ENCODE measurements at regions not wholly inside any gene's neighbourhood (a gene's known extent, or its start where the extent isn't known, plus 50 kb on each side); places are given as distances from the start of the nearest gene placed in this dataset.

DNA sequence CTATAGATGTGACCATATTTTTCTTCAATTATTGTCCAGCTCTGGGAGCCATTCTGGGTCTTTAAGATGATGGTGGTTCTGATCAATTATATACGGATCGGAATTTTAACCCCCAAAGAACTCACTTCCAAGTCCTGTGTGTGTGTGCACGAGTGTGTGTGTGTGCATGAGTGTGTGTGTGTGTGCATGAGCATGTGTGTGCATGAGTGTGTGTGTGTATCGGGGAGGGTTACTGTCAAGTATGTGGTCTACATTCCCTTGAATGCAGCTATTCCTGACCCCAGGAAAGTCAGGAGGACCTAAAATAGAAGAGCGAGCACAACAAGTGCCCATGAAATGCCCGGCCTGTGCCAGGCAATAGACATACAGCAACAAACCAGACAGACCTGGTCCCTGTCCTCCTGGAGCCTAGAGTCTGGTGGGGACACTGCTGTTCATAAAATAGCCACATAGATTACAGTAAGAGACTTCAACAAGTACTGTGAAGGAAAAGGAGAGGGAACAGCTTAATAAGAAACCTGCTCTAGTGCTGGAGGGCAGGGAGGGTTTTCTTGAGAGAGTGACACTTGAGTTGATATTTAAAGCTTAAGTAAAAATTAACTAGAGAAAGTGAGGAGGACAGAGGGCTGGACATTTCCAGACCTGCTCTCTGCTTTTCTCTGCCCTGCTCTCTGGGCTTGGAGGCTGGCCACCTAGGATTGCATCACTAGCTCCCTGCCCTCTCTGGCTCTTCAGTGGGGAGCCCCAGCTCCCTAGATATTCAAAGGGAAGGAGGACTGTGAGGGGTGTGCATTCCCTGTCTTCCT is 66.1 kb upstream of the SPON1 start:
- Histone ChIP-seq H3K27me3 (no peaks in the 10 kb centered on the region), H3K4me1 (no peaks in the 10 kb centered on the region), H3K9me3 (no peaks in the 10 kb centered on the region), H3K36me3 (no peaks in the 10 kb centered on the region), H3K4me3 (ENCODE audit: low read depth, low read length) (no peak overlapping the region)
- TF ChIP-seq, protein P1, sequence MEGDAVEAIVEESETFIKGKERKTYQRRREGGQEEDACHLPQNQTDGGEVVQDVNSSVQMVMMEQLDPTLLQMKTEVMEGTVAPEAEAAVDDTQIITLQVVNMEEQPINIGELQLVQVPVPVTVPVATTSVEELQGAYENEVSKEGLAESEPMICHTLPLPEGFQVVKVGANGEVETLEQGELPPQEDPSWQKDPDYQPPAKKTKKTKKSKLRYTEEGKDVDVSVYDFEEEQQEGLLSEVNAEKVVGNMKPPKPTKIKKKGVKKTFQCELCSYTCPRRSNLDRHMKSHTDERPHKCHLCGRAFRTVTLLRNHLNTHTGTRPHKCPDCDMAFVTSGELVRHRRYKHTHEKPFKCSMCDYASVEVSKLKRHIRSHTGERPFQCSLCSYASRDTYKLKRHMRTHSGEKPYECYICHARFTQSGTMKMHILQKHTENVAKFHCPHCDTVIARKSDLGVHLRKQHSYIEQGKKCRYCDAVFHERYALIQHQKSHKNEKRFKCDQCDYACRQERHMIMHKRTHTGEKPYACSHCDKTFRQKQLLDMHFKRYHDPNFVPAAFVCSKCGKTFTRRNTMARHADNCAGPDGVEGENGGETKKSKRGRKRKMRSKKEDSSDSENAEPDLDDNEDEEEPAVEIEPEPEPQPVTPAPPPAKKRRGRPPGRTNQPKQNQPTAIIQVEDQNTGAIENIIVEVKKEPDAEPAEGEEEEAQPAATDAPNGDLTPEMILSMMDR (IDR thresholded peaks at IDR 0.05; ENCODE audit: low read depth, low read length), result no peak
- DNase-seq, result no peak

DNA sequence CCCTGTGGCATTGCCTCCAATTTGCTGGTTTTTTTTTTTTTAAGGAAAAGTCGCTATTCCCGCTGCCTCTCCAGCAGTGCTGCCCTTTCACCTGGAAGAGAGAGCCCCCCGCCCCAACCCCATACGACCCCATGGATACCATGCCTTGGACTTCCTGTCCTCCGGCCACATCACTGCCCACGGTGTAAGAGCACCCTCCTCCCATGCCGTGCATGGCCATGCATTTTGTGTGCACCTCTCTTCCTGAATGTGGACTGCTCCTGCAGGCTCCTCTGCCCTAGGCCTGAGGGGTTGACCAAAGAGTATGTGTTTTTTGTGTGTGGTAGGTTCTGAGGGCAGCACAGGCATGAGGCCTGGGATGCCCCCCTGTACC is 65.6 kb upstream of the SPON1 start:
- H3K4me1 ChIP-seq, result no peaks in the 10 kb centered on the region
- no peaks in the 10 kb centered on the region for H3K36me3 ChIP-seq
- DNase-seq, result no peak
- no peaks in the 10 kb centered on the region for H3K27me3 ChIP-seq
- no peak overlapping the region for H3K4me3 ChIP-seq (ENCODE audit: low read depth, low read length)
- no peaks in the 10 kb centered on the region for H3K9me3 ChIP-seq
- TF ChIP-seq, protein P1 (IDR thresholded peaks at IDR 0.05; ENCODE audit: low read depth, low read length), result no peak

DNA sequence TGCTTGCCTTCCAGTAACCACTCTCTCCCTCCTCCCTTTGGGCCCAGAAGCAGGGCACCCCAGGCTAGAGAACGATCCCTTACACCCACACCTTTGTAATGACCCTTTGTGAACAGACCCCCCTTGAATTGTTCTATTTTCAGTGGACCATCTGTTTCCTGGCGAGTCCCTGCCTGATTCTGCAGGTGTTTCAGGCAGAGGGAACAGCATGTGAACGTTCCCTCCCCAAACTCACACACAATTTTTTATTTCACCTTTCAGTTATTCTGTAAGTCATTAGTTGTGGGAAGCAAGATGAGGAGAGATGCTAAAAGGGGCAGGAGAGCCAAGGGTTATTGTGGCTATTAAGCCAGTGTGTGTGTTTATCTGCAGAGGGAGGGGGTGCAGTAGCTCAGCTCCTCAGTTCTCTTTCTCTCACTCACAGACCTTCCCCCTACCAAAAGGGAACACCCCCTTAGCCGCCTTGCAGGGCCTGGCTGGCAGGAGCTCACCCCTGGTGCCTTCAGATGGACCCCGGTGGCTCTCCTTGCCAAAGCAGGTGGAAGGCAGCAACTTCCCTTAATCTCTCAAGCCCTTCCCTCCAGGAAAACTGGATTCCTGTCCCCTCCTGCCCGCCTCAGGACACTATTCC is 64.8 kb upstream of the SPON1 start:
- no peaks in the 10 kb centered on the region for H3K27me3 ChIP-seq
- H3K36me3 ChIP-seq, result no peaks in the 10 kb centered on the region
- no peak for DNase-seq
- no peak overlapping the region for H3K4me3 ChIP-seq (ENCODE audit: low read depth, low read length)
- H3K9me3 ChIP-seq, result no peaks in the 10 kb centered on the region
- H3K4me1 ChIP-seq, result no peaks in the 10 kb centered on the region
- TF ChIP-seq, protein P1 (IDR thresholded peaks at IDR 0.05; ENCODE audit: low read depth, low read length), result no peak

DNA sequence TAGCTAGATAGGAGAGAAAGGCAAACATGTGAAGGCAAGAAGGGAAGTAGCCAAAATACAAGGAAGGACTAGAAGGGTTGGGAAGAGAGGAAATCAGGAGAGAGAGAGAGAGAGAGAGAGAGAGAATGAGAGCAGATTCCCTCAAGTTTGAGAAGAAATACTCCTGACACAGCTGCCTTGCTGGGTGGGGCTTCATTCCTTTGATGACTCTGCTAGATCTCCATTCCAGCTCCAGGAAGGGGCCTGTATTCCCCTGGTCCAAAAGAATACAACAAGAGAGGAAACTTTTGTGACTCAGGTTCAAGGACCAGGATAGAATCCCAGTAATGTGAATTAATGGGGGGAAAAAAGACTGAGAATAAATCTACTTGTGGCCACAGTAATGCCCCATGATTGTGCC is 62.9 kb upstream of the SPON1 start:
- no peaks in the 10 kb centered on the region for H3K36me3 ChIP-seq
- H3K27me3 ChIP-seq, result no peaks in the 10 kb centered on the region
- H3K4me3 ChIP-seq (ENCODE audit: low read depth, low read length), result no peak overlapping the region
- no peak for DNase-seq
- no peaks in the 10 kb centered on the region for H3K9me3 ChIP-seq
- H3K4me1 ChIP-seq, result no peaks in the 10 kb centered on the region
- TF ChIP-seq, protein P1 (IDR thresholded peaks at IDR 0.05; ENCODE audit: low read depth, low read length), result no peak

DNA sequence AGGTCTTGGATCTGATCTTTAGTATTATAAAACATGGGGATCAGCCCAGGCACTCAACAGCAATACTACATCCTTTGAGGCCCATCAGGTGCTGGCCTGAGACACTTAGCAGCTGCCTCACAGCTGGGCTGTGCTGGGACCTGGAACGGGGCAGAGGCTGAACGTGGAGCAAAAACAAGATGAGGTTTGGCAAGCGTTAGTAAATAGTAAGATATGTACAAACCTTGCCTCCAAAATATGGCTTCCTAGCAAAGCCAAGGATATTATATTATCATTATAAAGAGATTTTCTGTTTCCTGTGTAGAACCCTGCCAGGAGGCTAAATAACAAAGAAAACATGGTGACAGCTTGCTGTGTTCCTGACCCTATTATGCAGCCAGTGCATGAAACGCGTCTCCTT is 60.0 kb upstream of the SPON1 start:
- Histone ChIP-seq H3K27me3 (no peaks in the 10 kb centered on the region), H3K9me3 (no peaks in the 10 kb centered on the region)
- TF ChIP-seq, protein P1 (IDR thresholded peaks at IDR 0.05; ENCODE audit: low read depth, low read length), result no peak

DNA sequence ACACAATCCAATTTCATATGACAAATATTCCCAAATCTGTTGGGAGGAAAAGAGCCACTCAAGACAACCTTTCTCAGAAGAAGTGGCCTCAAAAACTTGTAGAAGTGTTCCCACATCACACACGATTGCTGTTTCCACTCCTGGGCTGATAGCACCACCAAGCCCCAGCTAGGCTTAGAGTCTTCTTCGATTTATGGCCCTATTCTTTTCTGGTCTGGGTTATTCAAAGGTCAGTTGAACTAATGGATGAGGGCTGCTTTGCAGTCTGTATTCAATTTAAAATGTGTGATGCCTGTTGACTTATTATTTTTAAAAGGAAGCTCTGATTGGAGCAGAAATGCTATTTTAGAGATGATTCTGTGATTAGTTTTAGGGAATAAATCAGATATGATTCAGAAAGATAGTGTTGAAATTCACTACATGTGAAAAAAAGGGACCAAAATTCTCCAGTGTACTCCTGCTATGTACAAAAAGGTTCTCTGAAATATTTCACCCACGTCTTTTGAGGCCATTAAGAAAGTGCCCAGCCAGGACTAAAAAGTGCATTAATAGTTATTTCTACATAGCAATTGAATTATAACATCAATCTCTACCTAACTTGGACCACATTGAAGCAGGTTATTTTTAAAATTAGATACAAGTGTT is 57.3 kb upstream of the SPON1 start:
- no peaks in the 10 kb centered on the region for H3K4me1 ChIP-seq
- no peak for DNase-seq
- H3K9me3 ChIP-seq, result no peaks in the 10 kb centered on the region
- no peaks in the 10 kb centered on the region for H3K36me3 ChIP-seq
- H3K4me3 ChIP-seq (ENCODE audit: low read depth, low read length), result no peak overlapping the region
- TF ChIP-seq, protein P1 (IDR thresholded peaks at IDR 0.05; ENCODE audit: low read depth, low read length), result no peak
- H3K27me3 ChIP-seq, result no peaks in the 10 kb centered on the region

More for the DNA sequence above, 60.0 kb upstream of the SPON1 start:
- Histone ChIP-seq H3K4me3 (ENCODE audit: low read depth, low read length) (no peak overlapping the region), H3K36me3 (no peaks in the 10 kb centered on the region), H3K4me1 (no peaks in the 10 kb centered on the region)
- DNase-seq, result no peak

Data from BE2C (cell line).